HG03378 (cell line): ENCODE measurements at regions not wholly inside any gene's neighbourhood (a gene's known extent, or its start where the extent isn't known, plus 50 kb on each side); places are given as distances from the start of the nearest gene placed in this dataset.
"Not testable (repeated sequence)": the region's sequence is repeated elsewhere in the genome, so short reads cannot be mapped to it uniquely, and the experiment has no call there.

Experiments used
- ATAC-seq: cut with Tn5 transposase; IDR thresholded peaks from one replicate; pipeline ENCODE4 v1.9.1; 2021; ENCODE audit warnings: mild to moderate bottlenecking, moderate library complexity; ENCODE audit not compliant: unreplicated experiment

DNA sequence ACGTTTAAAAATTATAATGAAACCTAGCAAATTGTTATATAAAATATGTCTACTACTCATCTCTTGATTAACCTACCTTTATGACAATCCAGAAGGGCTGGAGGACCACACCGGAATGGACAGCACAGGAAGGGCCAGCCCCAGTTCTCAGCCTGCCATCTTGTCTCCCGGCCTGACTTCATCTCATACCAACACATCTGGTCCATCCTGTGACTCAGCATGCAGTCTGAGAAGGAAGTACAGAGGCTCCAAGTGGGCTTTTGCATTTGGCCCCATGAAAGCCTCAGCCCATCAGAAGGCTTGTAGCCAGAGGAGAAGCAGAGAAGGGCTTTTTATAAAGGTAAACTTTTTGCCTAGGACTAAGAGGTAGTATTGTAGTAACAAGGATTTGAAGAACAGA is 436.6 kb downstream of the MRPL39 start:
- no peak for ATAC-seq

DNA sequence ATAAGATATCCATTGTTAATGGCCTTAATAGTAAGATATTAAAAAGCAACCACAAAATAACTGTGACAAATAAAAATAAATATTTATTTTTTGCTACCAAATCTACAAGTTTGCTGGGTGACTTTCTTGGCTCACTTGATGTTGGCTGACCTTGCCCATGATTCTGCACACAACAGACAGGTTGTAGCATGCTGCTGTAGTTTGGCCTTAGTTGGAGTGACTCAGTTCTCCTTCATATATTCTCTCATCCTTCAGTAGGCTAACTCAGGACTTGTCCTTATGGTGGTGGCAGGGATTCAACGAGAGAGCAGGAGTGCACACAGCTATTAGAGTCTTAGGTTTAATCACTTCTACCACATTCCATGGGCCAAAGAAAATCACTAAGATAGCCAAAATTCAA is 437.9 kb downstream of the MRPL39 start:
- ATAC-seq = no peak

GRCh38 chr21:25166904-25167303 is 440.4 kb downstream of the MRPL39 start:
- ATAC-seq = not testable (repeated sequence)

GRCh38 chr21:25161571-25161970 is 445.7 kb downstream of the MRPL39 start:
- no peak for ATAC-seq

GRCh38 chr21:25155020-25155419 is 452.3 kb downstream of the MRPL39 start:
- not testable (repeated sequence) for ATAC-seq

GRCh38 chr21:25149022-25149421 is 458.3 kb downstream of the MRPL39 start:
- ATAC-seq = no peak

- ATAC-seq = no peak
Measured at GRCh38 chr21:25139414-25139813, 467.9 kb downstream of the MRPL39 start.

DNA sequence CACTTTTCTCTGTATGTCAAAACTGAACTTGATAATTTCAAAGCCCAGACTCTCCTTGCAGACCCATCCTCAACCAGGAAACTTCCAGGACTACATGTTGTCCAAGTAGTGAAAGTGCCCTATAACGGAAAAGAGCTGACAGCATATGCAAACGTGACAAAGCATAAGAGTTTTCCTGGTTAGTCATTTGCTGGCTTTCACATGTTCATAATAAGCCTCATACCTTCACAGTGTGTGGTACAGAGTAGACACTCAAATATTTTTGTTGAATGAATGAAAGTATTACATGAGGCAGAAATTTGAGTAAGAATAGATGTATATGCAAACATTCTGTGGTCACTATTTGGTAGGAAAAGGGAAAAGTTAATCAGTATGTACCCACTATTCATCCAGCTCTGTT is 473.3 kb downstream of the MRPL39 start:
- ATAC-seq = no peak

DNA sequence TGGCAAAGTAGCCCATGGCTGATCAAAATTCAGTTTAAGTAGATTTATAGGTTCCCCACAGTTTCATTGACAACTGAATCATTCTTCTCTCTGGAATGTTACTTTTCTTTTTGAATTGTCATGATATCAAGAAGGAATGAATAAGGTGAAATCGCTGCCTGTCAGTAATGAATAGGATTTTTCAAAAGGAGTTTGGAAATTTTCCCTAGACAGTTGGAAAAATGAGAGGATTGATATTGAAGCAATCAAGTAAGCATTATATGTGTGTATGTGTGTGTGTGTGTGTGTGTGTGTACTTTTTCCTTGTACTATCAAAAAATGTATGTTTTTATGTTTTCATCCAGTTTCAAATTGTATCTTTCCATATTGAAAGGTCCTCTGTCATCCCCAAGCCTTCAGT is 479.5 kb downstream of the MRPL39 start:
- ATAC-seq = no peak

- no peak for ATAC-seq
Measured at GRCh38 chr21:25127007-25127406, 480.3 kb downstream of the MRPL39 start.

DNA sequence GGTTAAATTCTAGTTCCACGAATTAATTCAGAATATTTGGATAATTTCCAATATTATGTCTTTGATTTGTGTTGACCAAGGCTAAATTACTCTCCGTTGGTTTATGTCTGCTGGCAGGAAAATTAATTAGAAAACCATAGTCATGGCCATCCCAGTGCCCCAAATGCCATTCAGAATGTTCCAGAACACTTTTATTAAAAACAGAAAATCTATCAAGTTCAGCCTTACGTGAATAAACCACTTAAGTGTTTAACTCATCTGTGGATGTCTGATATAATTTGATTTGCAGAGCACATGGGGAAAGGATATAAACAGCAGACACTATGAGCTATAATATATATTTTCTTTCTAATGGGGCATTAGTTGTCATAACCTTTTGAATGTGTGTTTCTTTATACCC is 480.7 kb downstream of the MRPL39 start:
- no peak for ATAC-seq

DNA sequence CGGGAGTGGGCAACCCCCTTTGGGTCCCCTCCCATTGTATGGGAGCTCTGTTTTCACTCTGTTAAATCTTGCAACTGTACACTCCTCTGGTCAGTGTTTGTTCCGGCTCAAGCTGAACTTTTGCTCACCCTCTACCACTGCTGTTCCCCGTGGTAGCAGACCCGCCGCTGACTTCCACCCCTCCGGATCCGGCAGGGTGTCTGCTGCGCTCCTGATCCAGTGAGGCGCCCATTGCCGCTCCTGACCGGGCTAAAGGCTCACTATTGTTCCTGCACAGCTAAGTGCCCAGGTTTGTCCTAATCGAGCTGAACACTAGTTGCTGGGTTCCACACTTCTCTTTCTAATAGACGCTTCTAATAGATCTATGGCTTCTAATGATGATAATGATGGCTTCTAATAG is 488.6 kb downstream of the MRPL39 start:
- no peak for ATAC-seq

DNA sequence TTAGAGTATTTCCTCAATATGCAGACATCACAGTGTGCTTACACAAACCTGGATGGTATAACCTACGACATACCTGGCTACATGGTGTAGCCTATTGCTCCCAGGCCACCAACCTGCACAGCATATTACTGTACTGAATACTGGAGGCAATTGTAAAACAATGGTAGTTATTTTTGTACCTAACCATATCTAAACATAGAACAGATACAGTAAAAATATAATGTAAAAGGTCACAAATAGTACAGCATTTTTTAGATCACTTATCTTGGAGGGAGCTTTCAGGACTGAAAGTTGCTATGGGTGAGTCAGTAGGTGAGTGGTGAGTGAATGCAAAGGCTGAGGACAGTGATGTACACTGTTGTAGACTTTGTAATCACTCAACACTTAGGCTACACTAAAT is 492.3 kb downstream of the MRPL39 start:
- ATAC-seq = peak; percentile 95

GRCh38 chr21:25107708-25108107 is 499.6 kb downstream of the MRPL39 start:
- ATAC-seq = no peak

- ATAC-seq = no peak
Measured at GRCh38 chr21:25103500-25104207, 503.6 kb downstream of the MRPL39 start.

- no peak for ATAC-seq
Measured at GRCh38 chr21:25097648-25098047, 509.6 kb downstream of the MRPL39 start.

- no peak for ATAC-seq
Measured at GRCh38 chr21:25094695-25095094, 512.6 kb downstream of the MRPL39 start.

DNA sequence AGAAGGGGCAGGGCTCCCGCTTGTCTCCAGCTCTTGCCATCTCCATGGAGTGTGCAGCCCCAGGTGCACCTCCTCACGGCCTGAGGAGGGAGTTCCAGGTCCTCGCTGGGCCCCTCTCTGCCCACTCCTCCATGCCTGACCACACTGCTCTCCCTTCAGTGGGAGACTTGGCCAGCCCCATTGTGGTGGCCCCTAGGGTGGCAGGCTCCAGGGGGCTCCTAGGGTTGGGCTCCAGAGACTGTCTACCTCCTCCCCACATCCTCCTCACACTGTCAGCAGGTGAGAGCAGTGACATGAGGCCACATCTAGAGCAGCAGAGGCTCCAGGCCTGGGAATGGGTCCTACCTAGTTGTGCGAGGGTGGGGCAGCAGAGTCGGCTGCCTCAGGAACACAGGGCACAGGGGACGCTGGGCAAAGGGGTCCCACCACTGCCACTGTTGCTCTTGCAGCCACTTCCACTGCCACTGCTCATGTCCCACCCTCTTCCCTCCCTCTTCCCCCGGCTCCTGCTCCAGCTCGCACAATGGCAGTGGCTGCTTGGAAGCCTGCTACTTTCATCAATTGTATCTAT is 514.8 kb downstream of the MRPL39 start:
- ATAC-seq = no peak

DNA sequence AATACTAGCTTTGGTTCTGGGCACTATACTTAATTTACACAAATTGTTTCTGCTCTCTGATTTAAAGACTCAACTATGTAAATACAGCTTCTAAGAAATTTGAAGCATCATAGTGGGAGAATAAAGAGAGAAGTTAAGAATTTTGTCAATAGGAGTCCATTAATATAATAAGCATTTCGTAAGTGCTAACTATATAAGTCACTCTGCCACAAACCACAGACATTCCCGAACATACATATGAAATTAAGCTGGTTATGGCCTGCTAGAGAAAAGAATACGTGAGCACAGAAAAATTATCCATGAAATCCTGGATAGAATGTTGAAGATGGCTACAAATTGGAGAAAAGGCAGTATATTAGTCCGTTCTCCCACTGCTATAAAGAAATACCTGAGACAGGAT is 526.2 kb downstream of the MRPL39 start:
- ATAC-seq = no peak

GRCh38 chr21:25080661-25081060 is 526.6 kb downstream of the MRPL39 start:
- no peak for ATAC-seq

DNA sequence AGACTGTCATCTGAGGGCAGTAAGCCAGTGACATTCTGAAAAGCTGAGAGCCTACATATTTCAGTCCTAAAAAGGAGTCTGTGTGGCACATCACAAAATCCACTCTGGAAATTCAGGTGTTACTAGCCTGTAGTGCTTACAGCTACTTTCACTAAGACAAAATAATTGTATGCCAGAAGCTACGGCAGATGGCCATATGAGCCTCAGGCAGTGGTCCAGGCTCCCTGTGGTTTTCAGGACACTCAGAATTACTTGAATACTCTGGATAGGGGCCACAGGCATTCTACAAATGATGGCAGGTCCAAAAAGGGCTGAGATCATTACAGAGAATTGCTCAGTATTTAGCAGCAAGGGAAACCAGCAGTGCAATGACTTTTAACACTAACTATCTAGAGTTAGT is 527.1 kb downstream of the MRPL39 start:
- ATAC-seq = no peak

- no peak for ATAC-seq
Measured at GRCh38 chr21:25079053-25079452, 528.2 kb downstream of the MRPL39 start.

DNA sequence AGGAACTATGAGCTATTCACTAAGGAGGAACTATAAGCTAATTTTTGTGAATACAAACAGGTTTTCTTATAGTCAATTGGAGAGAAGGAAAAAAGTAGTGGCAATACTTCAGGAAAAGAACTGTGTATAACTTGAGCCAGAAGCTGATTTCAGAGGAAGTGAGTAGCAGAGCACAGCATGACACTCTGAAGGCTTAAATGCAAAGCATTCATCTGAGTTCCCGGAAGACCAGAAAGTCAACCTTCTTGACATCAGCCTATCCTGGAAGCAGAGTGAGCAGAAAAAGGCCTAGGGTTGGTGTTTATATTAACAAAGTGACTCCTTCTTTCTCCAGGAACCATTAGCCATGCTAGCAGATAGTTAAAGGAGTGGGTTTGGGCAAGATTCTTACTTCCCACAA is 545.2 kb downstream of the MRPL39 start:
- ATAC-seq = no peak
